H9 (cell line): ENCODE measurements at regions not wholly inside any gene's neighbourhood (a gene's known extent, or its start where the extent isn't known, plus 50 kb on each side); places are given as distances from the start of the nearest gene placed in this dataset.

Experiments
- DNase-seq: peaks from one replicate; pipeline ENCODE4 v3.0.0-alpha.2; 2017
- H2AFZ ChIP-seq: one replicate; pipeline ENCODE4 v1.6.1; 2013; ENCODE audit warnings: mild to moderate bottlenecking, low read length, control low read depth, moderate library complexity
- H2AK5ac ChIP-seq: 2 replicates; pipeline ENCODE4 v1.6.1; 2013; ENCODE audit warnings: low read length, control low read depth, mixed read lengths; ENCODE audit not compliant: insufficient read length
- H2BK120ac ChIP-seq: one replicate; pipeline ENCODE4 v1.6.1; 2013; ENCODE audit warnings: low read depth, mild to moderate bottlenecking, low read length, control low read depth, inconsistent platforms; ENCODE audit not compliant: poor library complexity, severe bottlenecking
- H2BK12ac ChIP-seq: 2 replicates; pipeline ENCODE4 v1.6.1; 2013; ENCODE audit warnings: low read length, control low read depth, mixed read lengths, low read depth; ENCODE audit not compliant: insufficient read length
- H2BK15ac ChIP-seq: 2 replicates; pipeline ENCODE4 v1.6.1; 2013; ENCODE audit warnings: low read depth, low read length, control low read depth
- H2BK20ac ChIP-seq: one replicate; pipeline ENCODE4 v1.6.1; 2013; ENCODE audit warnings: low read depth, mild to moderate bottlenecking, low read length, control low read depth, inconsistent platforms; ENCODE audit not compliant: poor library complexity, severe bottlenecking
- H2BK5ac ChIP-seq: 2 replicates; pipeline ENCODE4 v1.6.1; 2013; ENCODE audit warnings: low read length, control low read depth, mixed read lengths; ENCODE audit not compliant: insufficient read length
- H3K14ac ChIP-seq: 2 replicates; pipeline ENCODE4 v1.6.1; 2013; ENCODE audit warnings: low read length, control low read depth; ENCODE audit not compliant: insufficient read depth
- H3K18ac ChIP-seq: 2 replicates; pipeline ENCODE4 v1.6.1; 2013; ENCODE audit warnings: low read depth, mild to moderate bottlenecking, mixed read lengths, low read length, control low read depth; ENCODE audit not compliant: insufficient read length
- H3K23ac ChIP-seq: 2 replicates; pipeline ENCODE4 v1.6.1; 2013; ENCODE audit warnings: low read length, control low read depth, mixed read lengths, low read depth; ENCODE audit not compliant: insufficient read length
- H3K23me2 ChIP-seq: 2 replicates; pipeline ENCODE4 v1.6.1; 2013; ENCODE audit warnings: low read depth, mild to moderate bottlenecking, mixed read lengths, low read length, control low read depth; ENCODE audit not compliant: insufficient read length, poor library complexity, severe bottlenecking
- H3K27ac ChIP-seq: 2 replicates; pipeline ENCODE4 v1.5.1; 2013; ENCODE audit warnings: low read length, control low read depth, mixed read lengths, low read depth; ENCODE audit not compliant: insufficient read length
- H3K27me3 ChIP-seq: 2 replicates; pipeline ENCODE4 v1.6.1; 2013; ENCODE audit warnings: low read length, control low read depth, inconsistent platforms; ENCODE audit not compliant: insufficient read depth
- H3K4ac ChIP-seq: 2 replicates; pipeline ENCODE4 v1.6.1; 2013; ENCODE audit warnings: low read depth, mild to moderate bottlenecking, control low read depth, inconsistent platforms, low read length, moderate library complexity
- H3K4me1 ChIP-seq: 2 replicates; pipeline ENCODE4 v1.6.1; 2013; ENCODE audit warnings: low read length, control low read depth, inconsistent platforms; ENCODE audit not compliant: insufficient read depth
- H3K4me2 ChIP-seq: 2 replicates; pipeline ENCODE4 v1.6.1; 2013; ENCODE audit warnings: low read length, control low read depth, mixed read lengths; ENCODE audit not compliant: insufficient read length, insufficient read depth
- H3K56ac ChIP-seq: 2 replicates; pipeline ENCODE4 v1.6.1; 2013; ENCODE audit warnings: low read depth, mild to moderate bottlenecking, mixed read lengths, low read length, control low read depth; ENCODE audit not compliant: insufficient read length
- H3K79me1 ChIP-seq: 2 replicates; pipeline ENCODE4 v1.6.1; 2013; ENCODE audit warnings: low read depth, mild to moderate bottlenecking, moderate library complexity, low read length, control low read depth, inconsistent platforms; ENCODE audit not compliant: insufficient read depth, poor library complexity, severe bottlenecking
- H3K79me2 ChIP-seq: 2 replicates; pipeline ENCODE4 v1.6.1; 2013; ENCODE audit warnings: low read length, control low read depth, inconsistent platforms; ENCODE audit not compliant: insufficient read depth
- H3K9ac ChIP-seq: 2 replicates; pipeline ENCODE4 v1.6.1; 2013; ENCODE audit warnings: low read length, control low read depth, mixed read lengths; ENCODE audit not compliant: insufficient read length; ENCODE audit errors: extremely low read depth
- H3K9me3 ChIP-seq: one replicate; pipeline ENCODE4 v1.6.1; 2013; ENCODE audit warnings: low read depth, low read length, inconsistent platforms; ENCODE audit not compliant: control insufficient read depth
- H3T11ph ChIP-seq: one replicate; pipeline ENCODE4 v1.6.1; 2013; ENCODE audit warnings: mild to moderate bottlenecking, low read length, control low read depth, inconsistent platforms
- H4K20me1 ChIP-seq: one replicate; pipeline ENCODE4 v1.6.1; 2013; ENCODE audit not compliant: control insufficient read depth, insufficient read length, insufficient read depth
- H4K5ac ChIP-seq: 2 replicates; pipeline ENCODE4 v1.6.1; 2013; ENCODE audit warnings: low read depth, mild to moderate bottlenecking, mixed read lengths, low read length, control low read depth; ENCODE audit not compliant: insufficient read length
- H4K8ac ChIP-seq: replicated peaks from 2 replicates; pipeline ENCODE4 v1.6.1; 2013; ENCODE audit warnings: low read length, control low read depth, mixed read lengths, low read depth; ENCODE audit not compliant: insufficient read length
- H4K91ac ChIP-seq: 2 replicates; pipeline ENCODE4 v1.6.1; 2013; ENCODE audit warnings: low read depth, mild to moderate bottlenecking, moderate library complexity, mixed read lengths, low read length, control low read depth; ENCODE audit not compliant: insufficient read length
- H3K27ac Mint-ChIP-seq, 3 experiments: 2 replicates in 2 of 3; 3 replicates in 1 of 3; pipeline ENCODE4 v1.8.0; 2020 to 2021; ENCODE audit warnings: mixed read lengths in 3 of 3, mild to moderate bottlenecking in 1 of 3, moderate library complexity in 1 of 3
- H3K27me3 Mint-ChIP-seq: 2 replicates; pipeline ENCODE4 v1.8.0; 2021; ENCODE audit warnings: low read depth, mild to moderate bottlenecking, moderate library complexity, mixed read lengths
- H3K36me3 Mint-ChIP-seq, 3 experiments: 2 replicates in 2 of 3; 3 replicates in 1 of 3; pipeline ENCODE4 v1.8.0; 2020 to 2021; ENCODE audit warnings: low read depth in 3 of 3, mixed read lengths in 3 of 3; ENCODE audit not compliant: insufficient read depth in 1 of 3
- H3K4me1 Mint-ChIP-seq, 2 experiments: 2 replicates each; pipeline ENCODE4 v1.8.0; 2020; ENCODE audit warnings: mixed read lengths in 2 of 2
- H3K4me3 Mint-ChIP-seq, 2 experiments: 2 replicates in 1 of 2; 3 replicates in 1 of 2; pipeline ENCODE4 v1.8.0; 2020 to 2021; ENCODE audit warnings: mild to moderate bottlenecking in 2 of 2, mixed read lengths in 2 of 2, moderate library complexity in 1 of 2
- H3K9me3 Mint-ChIP-seq, 2 experiments: 2 replicates in 1 of 2; 3 replicates in 1 of 2; pipeline ENCODE4 v1.8.0; 2020; ENCODE audit warnings: mild to moderate bottlenecking in 2 of 2, mixed read lengths in 2 of 2, moderate library complexity in 1 of 2
- TF ChIP-seq, protein P1 (sequence below): fragments of 200-600 bp; sonication (generic); conservative IDR thresholded peaks from 3 replicates; pipeline ENCODE4 v1.8.0; 2021; ENCODE audit warnings: antibody characterized with exemption, mild to moderate bottlenecking

DNA sequence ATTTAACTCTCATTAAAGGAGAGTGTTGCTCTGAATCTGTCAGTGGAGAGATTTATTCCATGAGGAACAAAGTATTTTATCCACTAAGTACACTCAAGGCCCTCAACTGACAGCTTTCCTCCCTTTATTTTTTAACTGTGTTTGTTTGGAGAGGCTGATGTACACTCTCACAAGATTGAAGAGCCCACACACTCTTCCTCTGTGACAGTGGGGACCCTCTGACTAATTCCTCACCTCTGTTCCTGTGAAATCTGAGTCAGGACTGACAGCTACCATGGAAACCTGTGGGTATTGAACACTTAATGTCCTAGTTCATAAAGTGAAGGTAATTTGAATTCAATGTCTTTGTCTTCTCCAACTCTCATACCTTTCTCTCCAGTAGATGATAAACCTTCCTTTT is 189.8 kb upstream of the PITRM1 start:
- Histone ChIP-seq H4K5ac (no peak overlapping the region), H3K27ac (no peak overlapping the region), H3K4me2 (no peak overlapping the region), H2BK12ac (no peak overlapping the region), H2BK15ac (no peak overlapping the region), H2BK20ac (no peak overlapping the region), H3K4ac (no peak overlapping the region), H3K4me1 (no peaks in the 10 kb centered on the region), H3K56ac (no peak overlapping the region), H3K79me1 (no peaks in the 10 kb centered on the region), H4K91ac (no peak overlapping the region), H3K14ac (no peak overlapping the region), H4K8ac (no peak overlapping the region), H2AK5ac (no peak overlapping the region), H2AFZ (no peak overlapping the region), H3K79me2 (no peaks in the 10 kb centered on the region), H3T11ph (no peak overlapping the region), H2BK5ac (no peak overlapping the region), H4K20me1 (no peaks in the 10 kb centered on the region), H3K27me3 (no peaks in the 10 kb centered on the region), H3K9ac (no peak overlapping the region), H2BK120ac (no peak overlapping the region), H3K18ac (no peak overlapping the region), H3K23me2 (no peaks in the 10 kb centered on the region), H3K23ac (no peak overlapping the region), H3K9me3 (peaks cover 27% of the 10 kb centered on the region)
- no peak overlapping the region for H3K4me3 Mint-ChIP-seq
- DNase-seq: no peak
- H3K27me3 Mint-ChIP-seq: no peaks in the 10 kb centered on the region; the same call in none of the 2 replicates
- TF ChIP-seq, protein P1, sequence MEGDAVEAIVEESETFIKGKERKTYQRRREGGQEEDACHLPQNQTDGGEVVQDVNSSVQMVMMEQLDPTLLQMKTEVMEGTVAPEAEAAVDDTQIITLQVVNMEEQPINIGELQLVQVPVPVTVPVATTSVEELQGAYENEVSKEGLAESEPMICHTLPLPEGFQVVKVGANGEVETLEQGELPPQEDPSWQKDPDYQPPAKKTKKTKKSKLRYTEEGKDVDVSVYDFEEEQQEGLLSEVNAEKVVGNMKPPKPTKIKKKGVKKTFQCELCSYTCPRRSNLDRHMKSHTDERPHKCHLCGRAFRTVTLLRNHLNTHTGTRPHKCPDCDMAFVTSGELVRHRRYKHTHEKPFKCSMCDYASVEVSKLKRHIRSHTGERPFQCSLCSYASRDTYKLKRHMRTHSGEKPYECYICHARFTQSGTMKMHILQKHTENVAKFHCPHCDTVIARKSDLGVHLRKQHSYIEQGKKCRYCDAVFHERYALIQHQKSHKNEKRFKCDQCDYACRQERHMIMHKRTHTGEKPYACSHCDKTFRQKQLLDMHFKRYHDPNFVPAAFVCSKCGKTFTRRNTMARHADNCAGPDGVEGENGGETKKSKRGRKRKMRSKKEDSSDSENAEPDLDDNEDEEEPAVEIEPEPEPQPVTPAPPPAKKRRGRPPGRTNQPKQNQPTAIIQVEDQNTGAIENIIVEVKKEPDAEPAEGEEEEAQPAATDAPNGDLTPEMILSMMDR: no peak
- peaks cover 2 to 23% (median 22%) of the 10 kb centered on the region in 3 experiments; a peak in 6 of 7 replicates for H3K36me3 Mint-ChIP-seq
- H3K4me1 Mint-ChIP-seq: no peaks in the 10 kb centered on the region
- no peak overlapping the region for H3K27ac Mint-ChIP-seq
- H3K9me3 Mint-ChIP-seq: peaks cover 41 to 46% of the 10 kb centered on the region in 2 experiments
